Muscle layer of duodenum (tissue), 2 donors: ENCODE measurements at regions not wholly inside any gene's neighbourhood (a gene's known extent, or its start where the extent isn't known, plus 50 kb on each side); places are given as distances from the start of the nearest gene placed in this dataset.

Experiments used
- H3K27ac ChIP-seq: one replicate; pipeline ENCODE4 v1.7.0; 2013; ENCODE audit warnings: mild to moderate bottlenecking, low read length
- H3K27me3 ChIP-seq: one replicate; pipeline ENCODE4 v1.7.0; 2013; ENCODE audit warnings: low read depth, mild to moderate bottlenecking, control low read depth, low read length
- H3K36me3 ChIP-seq, 2 donors: one replicate each; pipeline ENCODE4 v1.7.0; 2013; ENCODE audit warnings: low read length in 2 of 2, control low read depth in 1 of 2, mild to moderate bottlenecking in 1 of 2; ENCODE audit not compliant: insufficient read depth in 2 of 2, control insufficient read depth in 1 of 2
- H3K4me1 ChIP-seq, 2 donors: one replicate each; pipeline ENCODE4 v1.7.0; 2013; ENCODE audit warnings: low read length in 2 of 2, mild to moderate bottlenecking in 2 of 2, control low read depth in 1 of 2, moderate library complexity in 1 of 2; ENCODE audit not compliant: insufficient read depth in 2 of 2, control insufficient read depth in 1 of 2
- H3K4me3 ChIP-seq, 2 donors: one replicate each; pipeline ENCODE4 v1.7.0; 2013; ENCODE audit warnings: low read length in 2 of 2, low read depth in 1 of 2, mild to moderate bottlenecking in 1 of 2
- H3K9me3 ChIP-seq, 2 donors: one replicate each; pipeline ENCODE4 v1.7.0; 2013; ENCODE audit warnings: low read length in 2 of 2, control low read depth in 1 of 2, mild to moderate bottlenecking in 1 of 2; ENCODE audit not compliant: control insufficient read depth in 1 of 2
- donor health status: healthy.

GRCh38 chr1:199688133-199688676 is 339.3 kb upstream of the NR5A2 start:
- Histone ChIP-seq H3K9me3 (no peaks in the 10 kb centered on the region), H3K4me1 (no peaks in the 10 kb centered on the region), H3K27ac (no peak overlapping the region)

GRCh38 chr1:199688774-199689173 is 338.7 kb upstream of the NR5A2 start:
- no peak overlapping the region for H3K27ac ChIP-seq
- H3K36me3 ChIP-seq, result no peaks in the 10 kb centered on the region
- no peak overlapping the region for H3K4me3 ChIP-seq
- no peaks in the 10 kb centered on the region for H3K27me3 ChIP-seq
- H3K4me1 ChIP-seq, result no peaks in the 10 kb centered on the region
- H3K9me3 ChIP-seq, result no peaks in the 10 kb centered on the region

More at GRCh38 chr1:199688133-199688676, 339.3 kb upstream of the NR5A2 start:
- Histone ChIP-seq H3K36me3 (no peaks in the 10 kb centered on the region), H3K4me3 (no peak overlapping the region), H3K27me3 (no peaks in the 10 kb centered on the region)

GRCh38 chr1:199690496-199690895 is 337.0 kb upstream of the NR5A2 start:
- no peaks in the 10 kb centered on the region for H3K9me3 ChIP-seq
- H3K27me3 ChIP-seq, result no peaks in the 10 kb centered on the region
- H3K4me3 ChIP-seq, result no peak overlapping the region
- no peak overlapping the region for H3K27ac ChIP-seq
- no peaks in the 10 kb centered on the region for H3K4me1 ChIP-seq
- no peaks in the 10 kb centered on the region for H3K36me3 ChIP-seq

- Histone ChIP-seq H3K9me3 (no peaks in the 10 kb centered on the region), H3K4me3 (no peak overlapping the region), H3K27ac (no peak overlapping the region), H3K4me1 (no peaks in the 10 kb centered on the region), H3K36me3 (no peaks in the 10 kb centered on the region), H3K27me3 (no peaks in the 10 kb centered on the region)
These were observed 336.0 kb upstream of the NR5A2 start for GRCh38 chr1:199691540-199691939.

- no peaks in the 10 kb centered on the region for H3K4me1 ChIP-seq
- H3K9me3 ChIP-seq, result no peaks in the 10 kb centered on the region
- no peaks in the 10 kb centered on the region for H3K27me3 ChIP-seq
- no peaks in the 10 kb centered on the region for H3K36me3 ChIP-seq
- H3K4me3 ChIP-seq, result no peak overlapping the region
- H3K27ac ChIP-seq, result no peak overlapping the region
These were observed 333.8 kb upstream of the NR5A2 start for GRCh38 chr1:199693724-199694123.

- H3K27ac ChIP-seq, result no peak overlapping the region
- H3K9me3 ChIP-seq, result no peaks in the 10 kb centered on the region
- H3K36me3 ChIP-seq, result no peaks in the 10 kb centered on the region
- H3K4me1 ChIP-seq, result no peaks in the 10 kb centered on the region
- H3K4me3 ChIP-seq, result no peak overlapping the region
- no peaks in the 10 kb centered on the region for H3K27me3 ChIP-seq
These were observed 331.3 kb upstream of the NR5A2 start for GRCh38 chr1:199696225-199696624.

- Histone ChIP-seq H3K4me1 (no peaks in the 10 kb centered on the region), H3K27me3 (no peaks in the 10 kb centered on the region), H3K9me3 (no peaks in the 10 kb centered on the region), H3K27ac (no peak overlapping the region), H3K36me3 (no peaks in the 10 kb centered on the region), H3K4me3 (no peak overlapping the region)
These were observed 329.3 kb upstream of the NR5A2 start for GRCh38 chr1:199698222-199698621.

- Histone ChIP-seq H3K4me1 (no peaks in the 10 kb centered on the region), H3K4me3 (no peak overlapping the region), H3K9me3 (no peaks in the 10 kb centered on the region), H3K36me3 (no peaks in the 10 kb centered on the region), H3K27me3 (no peaks in the 10 kb centered on the region), H3K27ac (no peak overlapping the region)
These were observed 327.0 kb upstream of the NR5A2 start for GRCh38 chr1:199700551-199700950.

GRCh38 chr1:199701726-199702125 is 325.8 kb upstream of the NR5A2 start:
- Histone ChIP-seq H3K27me3 (no peaks in the 10 kb centered on the region), H3K4me1 (no peaks in the 10 kb centered on the region), H3K27ac (no peak overlapping the region), H3K9me3 (no peaks in the 10 kb centered on the region), H3K36me3 (no peaks in the 10 kb centered on the region), H3K4me3 (no peak overlapping the region)

- no peaks in the 10 kb centered on the region for H3K27me3 ChIP-seq
- H3K4me1 ChIP-seq, result no peaks in the 10 kb centered on the region
- H3K9me3 ChIP-seq, result no peaks in the 10 kb centered on the region
- no peaks in the 10 kb centered on the region for H3K36me3 ChIP-seq
- H3K27ac ChIP-seq, result no peak overlapping the region
- no peak overlapping the region for H3K4me3 ChIP-seq
These were observed 323.3 kb upstream of the NR5A2 start for GRCh38 chr1:199704231-199704630.

- H3K27ac ChIP-seq, result no peak overlapping the region
- no peaks in the 10 kb centered on the region for H3K36me3 ChIP-seq
- H3K4me3 ChIP-seq, result no peak overlapping the region
- H3K27me3 ChIP-seq, result no peaks in the 10 kb centered on the region
- no peaks in the 10 kb centered on the region for H3K4me1 ChIP-seq
- no peaks in the 10 kb centered on the region for H3K9me3 ChIP-seq
These were observed 321.7 kb upstream of the NR5A2 start for GRCh38 chr1:199705825-199706224.

- Histone ChIP-seq H3K4me3 (no peak overlapping the region), H3K36me3 (no peaks in the 10 kb centered on the region), H3K9me3 (peaks cover 0 to 5% of the 10 kb centered on the region in 2 donors), H3K27ac (no peak overlapping the region), H3K4me1 (no peaks in the 10 kb centered on the region), H3K27me3 (no peaks in the 10 kb centered on the region)
These were observed 320.5 kb upstream of the NR5A2 start for GRCh38 chr1:199706826-199707606.
